HepG2 (cell line): ENCODE measurements at regions not wholly inside any gene's neighbourhood (a gene's known extent, or its start where the extent isn't known, plus 50 kb on each side); places are given as distances from the start of the nearest gene placed in this dataset.

Experiments used
- AGO1 ChIP-seq: fragments of 200-400 bp; formaldehyde crosslinking; IDR thresholded peaks from 2 replicates; pipeline ENCODE4 v1.6.1; 2017; ENCODE audit warnings: mild to moderate bottlenecking, low read depth, low read length, moderate library complexity; ENCODE audit not compliant: poor library complexity, severe bottlenecking
- BCL6 ChIP-seq: IDR thresholded peaks from 2 replicates; pipeline ENCODE4 v1.6.1; 2016; ENCODE audit warnings: missing genetic modification reagents, missing compliant biosample characterization
- CREB1 ChIP-seq, 2 experiments: fragments of 450-650 bp in 1 of 2; IDR thresholded peaks; 2 replicates each; pipeline ENCODE4 v1.6.1; 2016 to 2017; ENCODE audit warnings: control low read depth in 1 of 2, mild to moderate bottlenecking in 1 of 2, missing compliant biosample characterization in 1 of 2, missing genetic modification characterization in 1 of 2
- GABPB1 ChIP-seq: IDR thresholded peaks from 2 replicates; pipeline ENCODE4 v1.6.1; 2016; ENCODE audit warnings: mild to moderate bottlenecking, missing genetic modification reagents, moderate library complexity, missing compliant biosample characterization
- ISL2 ChIP-seq: sonication (generic); formaldehyde crosslinking; IDR thresholded peaks from 2 replicates; pipeline ENCODE4 v1.5.0; 2020; ENCODE audit warnings: missing genetic modification reagents
- NFRKB ChIP-seq: fragments of 450-650 bp; IDR thresholded peaks from 2 replicates; pipeline ENCODE4 v1.6.1; 2017
- NR2F6 ChIP-seq, 2 experiments: IDR thresholded peaks; 2 replicates each; pipeline ENCODE4 v1.6.1; 2016; ENCODE audit warnings: antibody characterized with exemption in 1 of 2, mild to moderate bottlenecking in 1 of 2
- SRSF9 ChIP-seq: fragments of 200-400 bp; formaldehyde crosslinking; IDR thresholded peaks from 2 replicates; pipeline ENCODE4 v1.6.1; 2018; ENCODE audit warnings: borderline replicate concordance, mild to moderate bottlenecking, low read depth, low read length; ENCODE audit not compliant: insufficient read depth, poor library complexity, severe bottlenecking
- ZBTB20 ChIP-seq: sonication (generic); formaldehyde crosslinking; IDR thresholded peaks from 2 replicates; pipeline ENCODE4 v1.8.1; 2023; ENCODE audit warnings: missing genetic modification reagents, low read depth, mild to moderate bottlenecking, borderline replicate concordance
- ZMYM3 ChIP-seq: sonication (generic); formaldehyde crosslinking; IDR thresholded peaks from 2 replicates; pipeline ENCODE4 v1.5.1; 2020; ENCODE audit warnings: mild to moderate bottlenecking, missing genetic modification reagents
- ZNF816 ChIP-seq: sonication (generic); formaldehyde crosslinking; IDR thresholded peaks from 2 replicates; pipeline ENCODE4 v1.8.0; 2022; ENCODE audit warnings: missing genetic modification reagents, mild to moderate bottlenecking, borderline replicate concordance
- TF ChIP-seq, protein P1 (sequence below): sonication (generic); formaldehyde crosslinking; IDR thresholded peaks from 2 replicates; pipeline ENCODE4 v1.4.0; 2020; ENCODE audit warnings: mild to moderate bottlenecking, missing genetic modification reagents, borderline replicate concordance
- TF ChIP-seq, protein P2 (sequence below): IDR thresholded peaks from 2 replicates; pipeline ENCODE4 v1.4.0; 2020; ENCODE audit warnings: mild to moderate bottlenecking, missing genetic modification reagents
- TF ChIP-seq, protein P3 (sequence below): sonication (generic); formaldehyde crosslinking; IDR thresholded peaks from 2 replicates; pipeline ENCODE4 v1.4.0; 2020; ENCODE audit warnings: mild to moderate bottlenecking, missing genetic modification reagents
- TF ChIP-seq, protein P4 (sequence below): IDR thresholded peaks from 2 replicates; pipeline ENCODE4 v1.6.1; 2016; ENCODE audit warnings: mild to moderate bottlenecking
- TF ChIP-seq, protein P5 (sequence below): IDR thresholded peaks from 2 replicates; pipeline ENCODE4 v1.6.1; 2016; ENCODE audit warnings: low read depth
- TF ChIP-seq, protein P6 (sequence below): sonication (generic); formaldehyde crosslinking; IDR thresholded peaks from 2 replicates; pipeline ENCODE4 v1.5.0; 2020; ENCODE audit warnings: mild to moderate bottlenecking, low read depth, missing genetic modification reagents, borderline replicate concordance

DNA sequence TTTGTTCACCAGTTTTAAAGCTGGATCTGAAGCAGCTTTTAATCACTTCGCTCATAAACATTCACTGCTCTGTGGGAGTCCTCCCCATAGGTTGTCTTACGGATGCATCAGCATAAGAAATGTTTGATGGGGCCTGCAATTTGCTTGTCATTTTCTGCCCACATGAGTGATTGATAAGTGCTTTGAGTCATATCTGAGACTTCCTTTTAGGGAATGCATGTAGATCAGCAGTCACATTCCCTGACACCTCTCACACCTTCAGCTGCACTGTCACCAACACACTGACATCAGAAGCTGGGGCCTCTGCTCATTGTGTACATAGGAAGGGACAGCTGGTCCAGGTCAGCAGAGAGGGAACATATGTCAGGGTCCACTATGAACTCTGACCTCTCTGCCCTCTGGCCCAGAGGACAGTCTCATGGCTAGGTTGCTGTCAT is 84.1 kb upstream of the SPATA31D4 start (continued):
- TF ChIP-seq, protein P1, sequence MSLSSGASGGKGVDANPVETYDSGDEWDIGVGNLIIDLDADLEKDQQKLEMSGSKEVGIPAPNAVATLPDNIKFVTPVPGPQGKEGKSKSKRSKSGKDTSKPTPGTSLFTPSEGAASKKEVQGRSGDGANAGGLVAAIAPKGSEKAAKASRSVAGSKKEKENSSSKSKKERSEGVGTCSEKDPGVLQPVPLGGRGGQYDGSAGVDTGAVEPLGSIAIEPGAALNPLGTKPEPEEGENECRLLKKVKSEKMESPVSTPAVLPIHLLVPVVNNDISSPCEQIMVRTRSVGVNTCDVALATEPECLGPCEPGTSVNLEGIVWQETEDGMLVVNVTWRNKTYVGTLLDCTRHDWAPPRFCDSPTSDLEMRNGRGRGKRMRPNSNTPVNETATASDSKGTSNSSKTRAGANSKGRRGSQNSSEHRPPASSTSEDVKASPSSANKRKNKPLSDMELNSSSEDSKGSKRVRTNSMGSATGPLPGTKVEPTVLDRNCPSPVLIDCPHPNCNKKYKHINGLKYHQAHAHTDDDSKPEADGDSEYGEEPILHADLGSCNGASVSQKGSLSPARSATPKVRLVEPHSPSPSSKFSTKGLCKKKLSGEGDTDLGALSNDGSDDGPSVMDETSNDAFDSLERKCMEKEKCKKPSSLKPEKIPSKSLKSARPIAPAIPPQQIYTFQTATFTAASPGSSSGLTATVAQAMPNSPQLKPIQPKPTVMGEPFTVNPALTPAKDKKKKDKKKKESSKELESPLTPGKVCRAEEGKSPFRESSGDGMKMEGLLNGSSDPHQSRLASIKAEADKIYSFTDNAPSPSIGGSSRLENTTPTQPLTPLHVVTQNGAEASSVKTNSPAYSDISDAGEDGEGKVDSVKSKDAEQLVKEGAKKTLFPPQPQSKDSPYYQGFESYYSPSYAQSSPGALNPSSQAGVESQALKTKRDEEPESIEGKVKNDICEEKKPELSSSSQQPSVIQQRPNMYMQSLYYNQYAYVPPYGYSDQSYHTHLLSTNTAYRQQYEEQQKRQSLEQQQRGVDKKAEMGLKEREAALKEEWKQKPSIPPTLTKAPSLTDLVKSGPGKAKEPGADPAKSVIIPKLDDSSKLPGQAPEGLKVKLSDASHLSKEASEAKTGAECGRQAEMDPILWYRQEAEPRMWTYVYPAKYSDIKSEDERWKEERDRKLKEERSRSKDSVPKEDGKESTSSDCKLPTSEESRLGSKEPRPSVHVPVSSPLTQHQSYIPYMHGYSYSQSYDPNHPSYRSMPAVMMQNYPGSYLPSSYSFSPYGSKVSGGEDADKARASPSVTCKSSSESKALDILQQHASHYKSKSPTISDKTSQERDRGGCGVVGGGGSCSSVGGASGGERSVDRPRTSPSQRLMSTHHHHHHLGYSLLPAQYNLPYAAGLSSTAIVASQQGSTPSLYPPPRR, result peak; percentile 85
- TF ChIP-seq ZMYM3 (CRISPR knock-in tag), result peak; percentile 69; the same call in 1 of the 2 replicates
- TF ChIP-seq BCL6 (CRISPR knock-in tag), result 0 out of 2 replicates have a peak, but pooled peaks have one; percentile 30
- no peak for TF ChIP-seq ZNF816 (CRISPR knock-in tag)
- TF ChIP-seq SRSF9, result no peak
- no peak for TF ChIP-seq AGO1
- TF ChIP-seq, protein P2, sequence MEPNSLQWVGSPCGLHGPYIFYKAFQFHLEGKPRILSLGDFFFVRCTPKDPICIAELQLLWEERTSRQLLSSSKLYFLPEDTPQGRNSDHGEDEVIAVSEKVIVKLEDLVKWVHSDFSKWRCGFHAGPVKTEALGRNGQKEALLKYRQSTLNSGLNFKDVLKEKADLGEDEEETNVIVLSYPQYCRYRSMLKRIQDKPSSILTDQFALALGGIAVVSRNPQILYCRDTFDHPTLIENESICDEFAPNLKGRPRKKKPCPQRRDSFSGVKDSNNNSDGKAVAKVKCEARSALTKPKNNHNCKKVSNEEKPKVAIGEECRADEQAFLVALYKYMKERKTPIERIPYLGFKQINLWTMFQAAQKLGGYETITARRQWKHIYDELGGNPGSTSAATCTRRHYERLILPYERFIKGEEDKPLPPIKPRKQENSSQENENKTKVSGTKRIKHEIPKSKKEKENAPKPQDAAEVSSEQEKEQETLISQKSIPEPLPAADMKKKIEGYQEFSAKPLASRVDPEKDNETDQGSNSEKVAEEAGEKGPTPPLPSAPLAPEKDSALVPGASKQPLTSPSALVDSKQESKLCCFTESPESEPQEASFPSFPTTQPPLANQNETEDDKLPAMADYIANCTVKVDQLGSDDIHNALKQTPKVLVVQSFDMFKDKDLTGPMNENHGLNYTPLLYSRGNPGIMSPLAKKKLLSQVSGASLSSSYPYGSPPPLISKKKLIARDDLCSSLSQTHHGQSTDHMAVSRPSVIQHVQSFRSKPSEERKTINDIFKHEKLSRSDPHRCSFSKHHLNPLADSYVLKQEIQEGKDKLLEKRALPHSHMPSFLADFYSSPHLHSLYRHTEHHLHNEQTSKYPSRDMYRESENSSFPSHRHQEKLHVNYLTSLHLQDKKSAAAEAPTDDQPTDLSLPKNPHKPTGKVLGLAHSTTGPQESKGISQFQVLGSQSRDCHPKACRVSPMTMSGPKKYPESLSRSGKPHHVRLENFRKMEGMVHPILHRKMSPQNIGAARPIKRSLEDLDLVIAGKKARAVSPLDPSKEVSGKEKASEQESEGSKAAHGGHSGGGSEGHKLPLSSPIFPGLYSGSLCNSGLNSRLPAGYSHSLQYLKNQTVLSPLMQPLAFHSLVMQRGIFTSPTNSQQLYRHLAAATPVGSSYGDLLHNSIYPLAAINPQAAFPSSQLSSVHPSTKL (CRISPR knock-in tag), result peak; percentile 84
- TF ChIP-seq, protein P3, sequence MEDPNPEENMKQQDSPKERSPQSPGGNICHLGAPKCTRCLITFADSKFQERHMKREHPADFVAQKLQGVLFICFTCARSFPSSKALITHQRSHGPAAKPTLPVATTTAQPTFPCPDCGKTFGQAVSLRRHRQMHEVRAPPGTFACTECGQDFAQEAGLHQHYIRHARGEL (CRISPR knock-in tag), result no peak
- peak; percentile 72; the same call in 1 of the 2 replicates for TF ChIP-seq ZBTB20 (CRISPR knock-in tag)
- peak; percentile 26; the same call in 1 of the 2 replicates for TF ChIP-seq ISL2 (CRISPR knock-in tag)
- TF ChIP-seq GABPB1, result no peak
- TF ChIP-seq, protein P4, sequence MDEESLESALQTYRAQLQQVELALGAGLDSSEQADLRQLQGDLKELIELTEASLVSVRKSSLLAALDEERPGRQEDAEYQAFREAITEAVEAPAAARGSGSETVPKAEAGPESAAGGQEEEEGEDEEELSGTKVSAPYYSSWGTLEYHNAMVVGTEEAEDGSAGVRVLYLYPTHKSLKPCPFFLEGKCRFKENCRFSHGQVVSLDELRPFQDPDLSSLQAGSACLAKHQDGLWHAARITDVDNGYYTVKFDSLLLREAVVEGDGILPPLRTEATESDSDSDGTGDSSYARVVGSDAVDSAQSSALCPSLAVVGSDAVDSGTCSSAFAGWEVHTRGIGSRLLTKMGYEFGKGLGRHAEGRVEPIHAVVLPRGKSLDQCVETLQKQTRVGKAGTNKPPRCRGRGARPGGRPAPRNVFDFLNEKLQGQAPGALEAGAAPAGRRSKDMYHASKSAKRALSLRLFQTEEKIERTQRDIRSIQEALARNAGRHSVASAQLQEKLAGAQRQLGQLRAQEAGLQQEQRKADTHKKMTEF (CRISPR knock-in tag), result no peak
- TF ChIP-seq NR2F6 (IDR thresholded peaks at IDR 0.05), result peak; percentile 94
- peak; percentile 96 for TF ChIP-seq NR2F6 (CRISPR knock-in tag; IDR thresholded peaks at IDR 0.05)
- TF ChIP-seq, protein P5, sequence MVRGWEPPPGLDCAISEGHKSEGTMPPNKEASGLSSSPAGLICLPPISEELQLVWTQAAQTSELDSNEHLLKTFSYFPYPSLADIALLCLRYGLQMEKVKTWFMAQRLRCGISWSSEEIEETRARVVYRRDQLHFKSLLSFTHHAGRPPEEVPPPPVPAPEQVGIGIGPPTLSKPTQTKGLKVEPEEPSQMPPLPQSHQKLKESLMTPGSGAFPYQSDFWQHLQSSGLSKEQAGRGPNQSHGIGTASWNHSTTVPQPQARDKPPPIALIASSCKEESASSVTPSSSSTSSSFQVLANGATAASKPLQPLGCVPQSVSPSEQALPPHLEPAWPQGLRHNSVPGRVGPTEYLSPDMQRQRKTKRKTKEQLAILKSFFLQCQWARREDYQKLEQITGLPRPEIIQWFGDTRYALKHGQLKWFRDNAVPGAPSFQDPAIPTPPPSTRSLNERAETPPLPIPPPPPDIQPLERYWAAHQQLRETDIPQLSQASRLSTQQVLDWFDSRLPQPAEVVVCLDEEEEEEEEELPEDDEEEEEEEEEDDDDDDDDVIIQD (CRISPR knock-in tag), result peak; percentile 39; the same call in 1 of the 2 replicates
- no peak for TF ChIP-seq NFRKB
- TF ChIP-seq, protein P6, sequence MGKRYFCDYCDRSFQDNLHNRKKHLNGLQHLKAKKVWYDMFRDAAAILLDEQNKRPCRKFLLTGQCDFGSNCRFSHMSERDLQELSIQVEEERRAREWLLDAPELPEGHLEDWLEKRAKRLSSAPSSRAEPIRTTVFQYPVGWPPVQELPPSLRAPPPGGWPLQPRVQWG, result no peak
- no peak for TF ChIP-seq CREB1 (IDR thresholded peaks at IDR 0.05)
- peak; percentile 18; the same call in 1 of the 2 replicates for TF ChIP-seq CREB1 (CRISPR knock-in tag; IDR thresholded peaks at IDR 0.05)
